ENCODE measurements at regions not wholly inside any gene's neighbourhood (a gene's known extent, or its start where the extent isn't known, plus 50 kb on each side); places are given as distances from the start of the nearest gene placed in this dataset.
"Not testable (repeated sequence)": the region's sequence is repeated elsewhere in the genome, so short reads cannot be mapped to it uniquely, and the experiment has no call there.

- H2AFZ ChIP-seq (ENCODE audit: low read length) = 0 out of 2 replicates have a peak overlapping the region, but pooled peaks have one; percentile 3
Observed at GRCh38 chr4:3954540-3955320, 188.5 kb downstream of the ADRA2C start.

GRCh38 chr4:3955321-3956164 is 189.4 kb downstream of the ADRA2C start:
- not testable (repeated sequence) for H3K9me3 ChIP-seq (ENCODE audit: low read length); H3K36me3 ChIP-seq (ENCODE audit: insufficient read depth, low read length); H3K9me2 ChIP-seq (replicated peaks; ENCODE audit: insufficient read depth, low read length); H3K4me1 ChIP-seq (ENCODE audit: low read length); H4K20me1 ChIP-seq (ENCODE audit: insufficient read depth, low read depth, low read length); H3K79me2 ChIP-seq (ENCODE audit: low read length); H3K27me3 ChIP-seq (ENCODE audit: low read length)
- Histone ChIP-seq H3K4me3 (ENCODE audit: low read length) (peak overlapping the region; percentile 83), H3K4me2 (ENCODE audit: low read depth, low read length, poor library complexity, severe bottlenecking) (peak overlapping the region; percentile 77), H3K27ac (ENCODE audit: low read length) (peak overlapping the region; percentile 53; the same call in 1 of the 2 replicates), H2AFZ (ENCODE audit: low read length) (0 out of 2 replicates have a peak overlapping the region, but pooled peaks have one; percentile 3), H3K9ac (ENCODE audit: low read length) (peak overlapping the region; percentile 86)
- DNase-seq = peak; percentile 99

More at GRCh38 chr4:3954540-3955320, 188.5 kb downstream of the ADRA2C start:
- Histone ChIP-seq H3K4me3 (ENCODE audit: low read length) (peak overlapping the region; percentile 83), H3K9ac (ENCODE audit: low read length) (peak overlapping the region; percentile 86), H3K27ac (ENCODE audit: low read length) (peak overlapping the region; percentile 53; the same call in 1 of the 2 replicates), H3K4me2 (ENCODE audit: low read depth, low read length, poor library complexity, severe bottlenecking) (peak overlapping the region; percentile 77)
- H4K20me1 ChIP-seq (ENCODE audit: insufficient read depth, low read depth, low read length); H3K9me3 ChIP-seq (ENCODE audit: low read length); H3K9me2 ChIP-seq (replicated peaks; ENCODE audit: insufficient read depth, low read length); H3K36me3 ChIP-seq (ENCODE audit: insufficient read depth, low read length); H3K27me3 ChIP-seq (ENCODE audit: low read length); H3K79me2 ChIP-seq (ENCODE audit: low read length); H3K4me1 ChIP-seq (ENCODE audit: low read length): not testable (repeated sequence)
- DNase-seq = peak; percentile 95

- not testable (repeated sequence) for H2AFZ ChIP-seq (ENCODE audit: low read length); H3K27ac ChIP-seq (ENCODE audit: low read length); H4K20me1 ChIP-seq (ENCODE audit: insufficient read depth, low read depth, low read length); DNase-seq; H3K79me2 ChIP-seq (ENCODE audit: low read length); H3K27me3 ChIP-seq (ENCODE audit: low read length); H3K9me3 ChIP-seq (ENCODE audit: low read length); H3K9me2 ChIP-seq (replicated peaks; ENCODE audit: insufficient read depth, low read length); H3K4me1 ChIP-seq (ENCODE audit: low read length); H3K36me3 ChIP-seq (ENCODE audit: insufficient read depth, low read length)
- Histone ChIP-seq H3K4me3 (ENCODE audit: low read length) (peak overlapping the region; percentile 56; the same call in 1 of the 2 replicates), H3K9ac (ENCODE audit: low read length) (0 out of 2 replicates have a peak overlapping the region, but pooled peaks have one; percentile 37), H3K4me2 (ENCODE audit: low read depth, low read length, poor library complexity, severe bottlenecking) (peak overlapping the region; percentile 47)
Observed at GRCh38 chr4:3956165-3956867, 190.1 kb downstream of the ADRA2C start.

- H3K36me3 ChIP-seq (ENCODE audit: insufficient read depth, low read length); H3K27ac ChIP-seq (ENCODE audit: low read length); H3K27me3 ChIP-seq (ENCODE audit: low read length); H3K4me3 ChIP-seq (ENCODE audit: low read length); H3K9me2 ChIP-seq (replicated peaks; ENCODE audit: insufficient read depth, low read length); H3K9ac ChIP-seq (ENCODE audit: low read length); H4K20me1 ChIP-seq (ENCODE audit: insufficient read depth, low read depth, low read length); H3K9me3 ChIP-seq (ENCODE audit: low read length); DNase-seq; H3K4me2 ChIP-seq (ENCODE audit: low read depth, low read length, poor library complexity, severe bottlenecking); H3K4me1 ChIP-seq (ENCODE audit: low read length); H3K79me2 ChIP-seq (ENCODE audit: low read length); H2AFZ ChIP-seq (ENCODE audit: low read length): not testable (repeated sequence)
Observed at GRCh38 chr4:3961091-3961672, 195.0 kb downstream of the ADRA2C start.

- not testable (repeated sequence) for H3K36me3 ChIP-seq (ENCODE audit: insufficient read depth, low read length); H3K4me1 ChIP-seq (ENCODE audit: low read length); H3K27me3 ChIP-seq (ENCODE audit: low read length); H3K4me2 ChIP-seq (ENCODE audit: low read depth, low read length, poor library complexity, severe bottlenecking); H3K9ac ChIP-seq (ENCODE audit: low read length); H3K79me2 ChIP-seq (ENCODE audit: low read length); H3K4me3 ChIP-seq (ENCODE audit: low read length); H3K9me2 ChIP-seq (replicated peaks; ENCODE audit: insufficient read depth, low read length); DNase-seq; H4K20me1 ChIP-seq (ENCODE audit: insufficient read depth, low read depth, low read length); H3K27ac ChIP-seq (ENCODE audit: low read length); H2AFZ ChIP-seq (ENCODE audit: low read length); H3K9me3 ChIP-seq (ENCODE audit: low read length)
Observed at GRCh38 chr4:3964572-3965278, 198.5 kb downstream of the ADRA2C start.

- not testable (repeated sequence) for H3K4me3 ChIP-seq (ENCODE audit: low read length); H4K20me1 ChIP-seq (ENCODE audit: insufficient read depth, low read depth, low read length); H3K27me3 ChIP-seq (ENCODE audit: low read length); H3K9ac ChIP-seq (ENCODE audit: low read length); DNase-seq; H3K4me1 ChIP-seq (ENCODE audit: low read length); H3K79me2 ChIP-seq (ENCODE audit: low read length); H3K4me2 ChIP-seq (ENCODE audit: low read depth, low read length, poor library complexity, severe bottlenecking); H2AFZ ChIP-seq (ENCODE audit: low read length); H3K9me3 ChIP-seq (ENCODE audit: low read length); H3K9me2 ChIP-seq (replicated peaks; ENCODE audit: insufficient read depth, low read length); H3K36me3 ChIP-seq (ENCODE audit: insufficient read depth, low read length); H3K27ac ChIP-seq (ENCODE audit: low read length)
Observed at GRCh38 chr4:3967204-3967603, 201.0 kb downstream of the ADRA2C start.

GRCh38 chr4:3972626-3973025 is 206.4 kb downstream of the ADRA2C start:
- not testable (repeated sequence) for H3K4me3 ChIP-seq (ENCODE audit: low read length); H3K9ac ChIP-seq (ENCODE audit: low read length); H3K79me2 ChIP-seq (ENCODE audit: low read length); H3K36me3 ChIP-seq (ENCODE audit: insufficient read depth, low read length); H3K27me3 ChIP-seq (ENCODE audit: low read length); H3K4me2 ChIP-seq (ENCODE audit: low read depth, low read length, poor library complexity, severe bottlenecking); H4K20me1 ChIP-seq (ENCODE audit: insufficient read depth, low read depth, low read length); H3K27ac ChIP-seq (ENCODE audit: low read length); H2AFZ ChIP-seq (ENCODE audit: low read length); DNase-seq; H3K9me2 ChIP-seq (replicated peaks; ENCODE audit: insufficient read depth, low read length); H3K9me3 ChIP-seq (ENCODE audit: low read length); H3K4me1 ChIP-seq (ENCODE audit: low read length)

All from Karpas-422 (cell line).